WTC11 (cell line): ENCODE measurements at regions not wholly inside any gene's neighbourhood (a gene's known extent, or its start where the extent isn't known, plus 50 kb on each side); places are given as distances from the start of the nearest gene placed in this dataset.

Experiments used
- ATAC-seq: fragments of 200-7000 bp; cut with Tn5 transposase; 2 replicates; pipeline ENCODE4 v1.10.0; 2021; ENCODE audit warnings: mild to moderate bottlenecking, moderate library complexity
- CTCF ChIA-PET: fragments of 300-600 bp; sonication (Branson Sonifier 250); formaldehyde crosslinking; loops from one replicate; lab custom pipeline; 2021; ENCODE audit warnings: antibody characterized with exemption; lab: Charles Lee
- POLR2A ChIA-PET: fragments of 350-600 bp; sonication (Branson Sonifier 250); formaldehyde crosslinking; loops from one replicate; lab custom pipeline; 2021; ENCODE audit warnings: antibody characterized with exemption; lab: Charles Lee
- DNase-seq: peaks from one replicate; pipeline ENCODE4 v3.0.0; 2021; ENCODE audit warnings: low spot score
- H3K27ac Mint-ChIP-seq: 2 replicates; pipeline ENCODE4 v1.8.0; 2021; ENCODE audit warnings: mixed read lengths
- H3K27me3 Mint-ChIP-seq: 2 replicates; pipeline ENCODE4 v1.8.0; 2021; ENCODE audit warnings: low read depth, mild to moderate bottlenecking, moderate library complexity, mixed read lengths
- H3K36me3 Mint-ChIP-seq: 2 replicates; pipeline ENCODE4 v1.8.0; 2021; ENCODE audit warnings: mixed read lengths
- H3K4me1 Mint-ChIP-seq: 2 replicates; pipeline ENCODE4 v1.8.0; 2022; ENCODE audit warnings: mixed read lengths
- H3K4me3 Mint-ChIP-seq: 2 replicates; pipeline ENCODE4 v1.8.0; 2021; ENCODE audit warnings: mild to moderate bottlenecking, moderate library complexity, mixed read lengths
- H3K9me3 Mint-ChIP-seq: 2 replicates; pipeline ENCODE4 v1.8.0; 2021; ENCODE audit warnings: mixed read lengths
- ATF1 ChIP-seq: sonication (generic); formaldehyde crosslinking; IDR thresholded peaks from 2 replicates; pipeline ENCODE4 v1.8.1; 2023; ENCODE audit warnings: mild to moderate bottlenecking, moderate library complexity, missing genetic modification reagents
- CREM ChIP-seq: sonication (generic); formaldehyde crosslinking; IDR thresholded peaks from 2 replicates; pipeline ENCODE4 v1.8.1; 2022; ENCODE audit warnings: mild to moderate bottlenecking, missing genetic modification reagents, moderate library complexity
- GTF2I ChIP-seq: fragments of 250-450 bp; sonication (Bioruptor Pico); conservative IDR thresholded peaks from 2 replicates; pipeline ENCODE4 v1.4.0; 2021; ENCODE audit warnings: mild to moderate bottlenecking
- IRF2 ChIP-seq: sonication (generic); formaldehyde crosslinking; IDR thresholded peaks from 2 replicates; pipeline ENCODE4 v1.8.0; 2022; ENCODE audit warnings: low read depth, missing genetic modification reagents, borderline replicate concordance
- RORB ChIP-seq: fragments of 250-450 bp; sonication (Bioruptor Pico); IDR thresholded peaks from 2 replicates; pipeline ENCODE4 v1.9.0; 2021; ENCODE audit warnings: mild to moderate bottlenecking
- SOX15 ChIP-seq: fragments of 250-450 bp; sonication (Bioruptor Pico); IDR thresholded peaks from 2 replicates; pipeline ENCODE4 v1.9.0; 2021; ENCODE audit warnings: mild to moderate bottlenecking
- TCF7 ChIP-seq: sonication (generic); formaldehyde crosslinking; IDR thresholded peaks from 2 replicates; pipeline ENCODE4 v1.8.0; 2022; ENCODE audit warnings: mild to moderate bottlenecking, low read depth, missing genetic modification reagents, moderate library complexity
- TP53 ChIP-seq: sonication (generic); formaldehyde crosslinking; IDR thresholded peaks from 2 replicates; pipeline ENCODE4 v1.8.1; 2023; ENCODE audit warnings: mild to moderate bottlenecking, missing genetic modification reagents
- ZNF317 ChIP-seq: sonication (generic); formaldehyde crosslinking; IDR thresholded peaks from 2 replicates; pipeline ENCODE4 v1.8.1; 2023; ENCODE audit warnings: low read depth, mild to moderate bottlenecking, moderate library complexity, missing genetic modification reagents, borderline replicate concordance
- ZNF416 ChIP-seq: fragments of 250-450 bp; sonication (Bioruptor Pico); IDR thresholded peaks from 2 replicates; pipeline ENCODE4 v1.9.0; 2021; ENCODE audit warnings: mild to moderate bottlenecking, inconsistent platforms
- TF ChIP-seq, protein P1 (sequence below): sonication (generic); formaldehyde crosslinking; IDR thresholded peaks from 2 replicates; pipeline ENCODE4 v1.8.1; 2023; ENCODE audit warnings: mild to moderate bottlenecking, missing genetic modification reagents
- TF ChIP-seq, protein P2 (sequence below): fragments of 250-450 bp; sonication (Bioruptor Pico); IDR thresholded peaks from 2 replicates; pipeline ENCODE4 v1.9.0; 2021; ENCODE audit warnings: moderate library complexity, mild to moderate bottlenecking, inconsistent platforms, borderline replicate concordance
- TF ChIP-seq, protein P3 (sequence below): sonication (generic); formaldehyde crosslinking; IDR thresholded peaks from 2 replicates; pipeline ENCODE4 v1.8.1; 2023; ENCODE audit warnings: mild to moderate bottlenecking, missing genetic modification reagents
- TF ChIP-seq, protein P4 (sequence below): sonication (generic); formaldehyde crosslinking; IDR thresholded peaks from 2 replicates; pipeline ENCODE4 v1.8.0; 2022; ENCODE audit warnings: mild to moderate bottlenecking, missing genetic modification reagents
- TF ChIP-seq, protein P5 (sequence below): fragments of 250-450 bp; sonication (Bioruptor Pico); IDR thresholded peaks from 2 replicates; pipeline ENCODE4 v1.9.0; 2021; ENCODE audit warnings: mild to moderate bottlenecking
- TF ChIP-seq, protein P6 (sequence below): fragments of 250-450 bp; sonication (Bioruptor Pico); IDR thresholded peaks from 2 replicates; pipeline ENCODE4 v2.1.2; 2022; ENCODE audit warnings: mild to moderate bottlenecking, moderate library complexity
- TF ChIP-seq, protein P7 (sequence below): sonication (generic); formaldehyde crosslinking; conservative IDR thresholded peaks from 2 replicates; pipeline ENCODE4 v1.8.1; 2023; ENCODE audit warnings: mild to moderate bottlenecking, low read depth, missing genetic modification reagents, moderate library complexity
- TF ChIP-seq, protein P8 (sequence below): fragments of 250-450 bp; sonication (Bioruptor Pico); IDR thresholded peaks from 2 replicates; pipeline ENCODE4 v1.9.0; 2021; ENCODE audit warnings: mild to moderate bottlenecking
- TF ChIP-seq, protein P9 (sequence below): sonication (generic); formaldehyde crosslinking; IDR thresholded peaks from 2 replicates; pipeline ENCODE4 v1.8.1; 2023; ENCODE audit warnings: mild to moderate bottlenecking, moderate library complexity, missing genetic modification reagents

DNA sequence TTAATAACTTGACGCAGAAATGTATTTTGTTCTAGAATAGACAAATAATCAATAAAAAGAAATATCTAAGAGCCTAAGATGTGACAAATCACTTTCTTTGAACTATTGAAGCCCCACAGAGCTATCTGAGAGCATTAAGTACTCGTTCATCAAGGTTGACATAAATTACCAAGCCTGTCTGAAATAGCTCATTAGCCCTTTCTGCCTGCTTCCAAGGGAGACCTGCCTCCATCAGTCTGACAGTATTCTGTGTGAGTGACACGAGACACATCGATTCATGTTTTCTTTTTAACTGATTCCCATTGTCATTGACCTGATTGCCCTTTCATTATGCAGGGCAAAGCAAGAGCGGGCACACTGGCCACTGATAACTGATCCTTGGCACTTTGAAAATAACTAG is 347.5 kb downstream of the KCNA4 start:
- ChIA-PET CTCF (no interaction called here), POLR2A (interaction anchor here (0.9 kb wide), 1 partner anchor 67 kb away, joined by 4 read pairs; no protein-coding TSS in a partner anchor)
- no peaks in the 10 kb centered on the region for H3K4me1 Mint-ChIP-seq
- H3K36me3 Mint-ChIP-seq, result no peaks in the 10 kb centered on the region
- no peak overlapping the region for H3K27ac Mint-ChIP-seq
- H3K27me3 Mint-ChIP-seq, result no peaks in the 10 kb centered on the region; the same call in 1 of the 2 replicates
- no peak overlapping the region for H3K4me3 Mint-ChIP-seq
- ATAC-seq, result no peak
- no peak for DNase-seq
- TF ChIP-seq ZNF416 (CRISPR knock-in tag) (no peak), ZNF317 (CRISPR knock-in tag) (no peak), TCF7 (CRISPR knock-in tag) (no peak)
- H3K9me3 Mint-ChIP-seq, result peaks cover 29% of the 10 kb centered on the region

DNA sequence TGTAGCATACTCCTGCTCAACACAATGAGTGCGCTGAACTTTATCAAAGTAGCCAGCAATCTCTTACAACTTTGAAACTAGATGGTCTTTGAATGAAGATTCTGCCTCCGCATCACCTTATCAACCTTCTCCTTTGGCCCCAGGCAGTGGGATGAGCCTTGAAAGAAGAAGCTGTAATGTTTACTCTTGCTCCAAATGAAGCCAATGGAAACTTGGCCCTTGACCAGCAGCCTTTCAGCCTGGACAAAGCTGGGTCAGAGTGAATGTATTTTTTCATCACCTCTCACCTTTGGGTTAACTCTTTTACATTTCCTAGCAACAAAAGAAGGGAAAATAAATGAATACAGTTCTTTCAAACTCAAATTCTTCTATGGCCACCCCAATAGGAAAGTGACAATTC is 359.1 kb downstream of the KCNA4 start:
- no peak overlapping the region for H3K27ac Mint-ChIP-seq
- TF ChIP-seq, protein P1, sequence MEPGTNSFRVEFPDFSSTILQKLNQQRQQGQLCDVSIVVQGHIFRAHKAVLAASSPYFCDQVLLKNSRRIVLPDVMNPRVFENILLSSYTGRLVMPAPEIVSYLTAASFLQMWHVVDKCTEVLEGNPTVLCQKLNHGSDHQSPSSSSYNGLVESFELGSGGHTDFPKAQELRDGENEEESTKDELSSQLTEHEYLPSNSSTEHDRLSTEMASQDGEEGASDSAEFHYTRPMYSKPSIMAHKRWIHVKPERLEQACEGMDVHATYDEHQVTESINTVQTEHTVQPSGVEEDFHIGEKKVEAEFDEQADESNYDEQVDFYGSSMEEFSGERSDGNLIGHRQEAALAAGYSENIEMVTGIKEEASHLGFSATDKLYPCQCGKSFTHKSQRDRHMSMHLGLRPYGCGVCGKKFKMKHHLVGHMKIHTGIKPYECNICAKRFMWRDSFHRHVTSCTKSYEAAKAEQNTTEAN (CRISPR knock-in tag), result no peak
- TF ChIP-seq IRF2, result no peak
- TF ChIP-seq TP53 (CRISPR knock-in tag), result no peak
- TF ChIP-seq ZNF416 (CRISPR knock-in tag), result no peak
- TF ChIP-seq, protein P2, sequence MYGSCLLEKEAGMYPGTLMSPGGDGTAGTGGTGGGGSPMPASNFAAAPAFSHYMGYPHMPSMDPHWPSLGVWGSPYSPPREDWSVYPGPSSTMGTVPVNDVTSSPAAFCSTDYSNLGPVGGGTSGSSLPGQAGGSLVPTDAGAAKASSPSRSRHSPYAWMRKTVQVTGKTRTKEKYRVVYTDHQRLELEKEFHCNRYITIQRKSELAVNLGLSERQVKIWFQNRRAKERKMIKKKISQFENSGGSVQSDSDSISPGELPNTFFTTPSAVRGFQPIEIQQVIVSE, result no peak
- TF ChIP-seq, protein P3, sequence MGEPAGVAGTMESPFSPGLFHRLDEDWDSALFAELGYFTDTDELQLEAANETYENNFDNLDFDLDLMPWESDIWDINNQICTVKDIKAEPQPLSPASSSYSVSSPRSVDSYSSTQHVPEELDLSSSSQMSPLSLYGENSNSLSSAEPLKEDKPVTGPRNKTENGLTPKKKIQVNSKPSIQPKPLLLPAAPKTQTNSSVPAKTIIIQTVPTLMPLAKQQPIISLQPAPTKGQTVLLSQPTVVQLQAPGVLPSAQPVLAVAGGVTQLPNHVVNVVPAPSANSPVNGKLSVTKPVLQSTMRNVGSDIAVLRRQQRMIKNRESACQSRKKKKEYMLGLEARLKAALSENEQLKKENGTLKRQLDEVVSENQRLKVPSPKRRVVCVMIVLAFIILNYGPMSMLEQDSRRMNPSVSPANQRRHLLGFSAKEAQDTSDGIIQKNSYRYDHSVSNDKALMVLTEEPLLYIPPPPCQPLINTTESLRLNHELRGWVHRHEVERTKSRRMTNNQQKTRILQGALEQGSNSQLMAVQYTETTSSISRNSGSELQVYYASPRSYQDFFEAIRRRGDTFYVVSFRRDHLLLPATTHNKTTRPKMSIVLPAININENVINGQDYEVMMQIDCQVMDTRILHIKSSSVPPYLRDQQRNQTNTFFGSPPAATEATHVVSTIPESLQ (CRISPR knock-in tag), result no peak
- no peak for TF ChIP-seq GTF2I
- TF ChIP-seq TCF7 (CRISPR knock-in tag), result no peak
- TF ChIP-seq, protein P4, sequence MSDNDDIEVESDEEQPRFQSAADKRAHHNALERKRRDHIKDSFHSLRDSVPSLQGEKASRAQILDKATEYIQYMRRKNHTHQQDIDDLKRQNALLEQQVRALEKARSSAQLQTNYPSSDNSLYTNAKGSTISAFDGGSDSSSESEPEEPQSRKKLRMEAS (CRISPR knock-in tag), result no peak
- no peak for TF ChIP-seq RORB (CRISPR knock-in tag)
- TF ChIP-seq SOX15 (CRISPR knock-in tag), result no peak
- TF ChIP-seq, protein P5, sequence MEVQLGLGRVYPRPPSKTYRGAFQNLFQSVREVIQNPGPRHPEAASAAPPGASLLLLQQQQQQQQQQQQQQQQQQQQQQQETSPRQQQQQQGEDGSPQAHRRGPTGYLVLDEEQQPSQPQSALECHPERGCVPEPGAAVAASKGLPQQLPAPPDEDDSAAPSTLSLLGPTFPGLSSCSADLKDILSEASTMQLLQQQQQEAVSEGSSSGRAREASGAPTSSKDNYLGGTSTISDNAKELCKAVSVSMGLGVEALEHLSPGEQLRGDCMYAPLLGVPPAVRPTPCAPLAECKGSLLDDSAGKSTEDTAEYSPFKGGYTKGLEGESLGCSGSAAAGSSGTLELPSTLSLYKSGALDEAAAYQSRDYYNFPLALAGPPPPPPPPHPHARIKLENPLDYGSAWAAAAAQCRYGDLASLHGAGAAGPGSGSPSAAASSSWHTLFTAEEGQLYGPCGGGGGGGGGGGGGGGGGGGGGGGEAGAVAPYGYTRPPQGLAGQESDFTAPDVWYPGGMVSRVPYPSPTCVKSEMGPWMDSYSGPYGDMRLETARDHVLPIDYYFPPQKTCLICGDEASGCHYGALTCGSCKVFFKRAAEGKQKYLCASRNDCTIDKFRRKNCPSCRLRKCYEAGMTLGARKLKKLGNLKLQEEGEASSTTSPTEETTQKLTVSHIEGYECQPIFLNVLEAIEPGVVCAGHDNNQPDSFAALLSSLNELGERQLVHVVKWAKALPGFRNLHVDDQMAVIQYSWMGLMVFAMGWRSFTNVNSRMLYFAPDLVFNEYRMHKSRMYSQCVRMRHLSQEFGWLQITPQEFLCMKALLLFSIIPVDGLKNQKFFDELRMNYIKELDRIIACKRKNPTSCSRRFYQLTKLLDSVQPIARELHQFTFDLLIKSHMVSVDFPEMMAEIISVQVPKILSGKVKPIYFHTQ, result no peak
- TF ChIP-seq CREM, result no peak
- ATAC-seq, result no peak
- POLR2A ChIA-PET, result no interaction called here
- H3K4me3 Mint-ChIP-seq, result no peak overlapping the region
- peaks cover 8% of the 10 kb centered on the region; the same call in 1 of the 2 replicates for H3K9me3 Mint-ChIP-seq
- no peaks in the 10 kb centered on the region for H3K4me1 Mint-ChIP-seq
- DNase-seq, result no peak
- H3K36me3 Mint-ChIP-seq, result no peaks in the 10 kb centered on the region
- no peaks in the 10 kb centered on the region for H3K27me3 Mint-ChIP-seq
- CTCF ChIA-PET, result no interaction called here

DNA sequence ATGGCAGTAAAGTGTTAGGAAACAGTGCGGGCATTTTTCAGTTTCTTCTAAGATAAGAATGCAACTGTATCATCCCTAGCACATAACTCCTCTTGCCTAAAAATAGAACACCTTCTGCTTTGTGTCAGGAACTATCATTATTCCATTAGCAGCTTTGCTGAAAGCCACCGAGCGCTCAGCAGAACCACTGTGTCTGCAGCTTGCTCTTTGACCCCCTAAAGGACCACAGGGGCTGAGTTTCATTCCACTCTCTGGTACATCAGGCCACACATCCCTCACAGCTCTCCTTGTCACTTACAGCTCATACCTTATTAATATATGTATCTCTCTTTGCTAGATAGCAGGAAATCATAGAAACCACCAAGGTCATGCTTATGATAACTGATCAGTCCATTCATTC is 360.2 kb downstream of the KCNA4 start:
- Mint-ChIP-seq H3K36me3 (no peaks in the 10 kb centered on the region), H3K4me1 (no peaks in the 10 kb centered on the region), H3K4me3 (no peak overlapping the region), H3K27ac (no peak overlapping the region), H3K9me3 (peaks cover 3% of the 10 kb centered on the region; the same call in 1 of the 2 replicates), H3K27me3 (no peaks in the 10 kb centered on the region)
- CTCF ChIA-PET, result no interaction called here
- POLR2A ChIA-PET, result no interaction called here
- no peak for DNase-seq
- no peak for ATAC-seq
- TF ChIP-seq, protein P6, sequence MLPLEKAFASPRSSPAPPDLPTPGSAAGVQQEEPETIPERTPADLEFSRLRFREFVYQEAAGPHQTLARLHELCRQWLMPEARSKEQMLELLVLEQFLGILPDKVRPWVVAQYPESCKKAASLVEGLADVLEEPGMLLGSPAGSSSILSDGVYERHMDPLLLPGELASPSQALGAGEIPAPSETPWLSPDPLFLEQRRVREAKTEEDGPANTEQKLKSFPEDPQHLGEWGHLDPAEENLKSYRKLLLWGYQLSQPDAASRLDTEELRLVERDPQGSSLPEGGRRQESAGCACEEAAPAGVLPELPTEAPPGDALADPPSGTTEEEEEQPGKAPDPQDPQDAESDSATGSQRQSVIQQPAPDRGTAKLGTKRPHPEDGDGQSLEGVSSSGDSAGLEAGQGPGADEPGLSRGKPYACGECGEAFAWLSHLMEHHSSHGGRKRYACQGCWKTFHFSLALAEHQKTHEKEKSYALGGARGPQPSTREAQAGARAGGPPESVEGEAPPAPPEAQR, result no peak
- no peak for TF ChIP-seq ZNF317 (CRISPR knock-in tag)
- TF ChIP-seq, protein P7, sequence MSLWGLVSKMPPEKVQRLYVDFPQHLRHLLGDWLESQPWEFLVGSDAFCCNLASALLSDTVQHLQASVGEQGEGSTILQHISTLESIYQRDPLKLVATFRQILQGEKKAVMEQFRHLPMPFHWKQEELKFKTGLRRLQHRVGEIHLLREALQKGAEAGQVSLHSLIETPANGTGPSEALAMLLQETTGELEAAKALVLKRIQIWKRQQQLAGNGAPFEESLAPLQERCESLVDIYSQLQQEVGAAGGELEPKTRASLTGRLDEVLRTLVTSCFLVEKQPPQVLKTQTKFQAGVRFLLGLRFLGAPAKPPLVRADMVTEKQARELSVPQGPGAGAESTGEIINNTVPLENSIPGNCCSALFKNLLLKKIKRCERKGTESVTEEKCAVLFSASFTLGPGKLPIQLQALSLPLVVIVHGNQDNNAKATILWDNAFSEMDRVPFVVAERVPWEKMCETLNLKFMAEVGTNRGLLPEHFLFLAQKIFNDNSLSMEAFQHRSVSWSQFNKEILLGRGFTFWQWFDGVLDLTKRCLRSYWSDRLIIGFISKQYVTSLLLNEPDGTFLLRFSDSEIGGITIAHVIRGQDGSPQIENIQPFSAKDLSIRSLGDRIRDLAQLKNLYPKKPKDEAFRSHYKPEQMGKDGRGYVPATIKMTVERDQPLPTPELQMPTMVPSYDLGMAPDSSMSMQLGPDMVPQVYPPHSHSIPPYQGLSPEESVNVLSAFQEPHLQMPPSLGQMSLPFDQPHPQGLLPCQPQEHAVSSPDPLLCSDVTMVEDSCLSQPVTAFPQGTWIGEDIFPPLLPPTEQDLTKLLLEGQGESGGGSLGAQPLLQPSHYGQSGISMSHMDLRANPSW (CRISPR knock-in tag), result no peak
- TF ChIP-seq, protein P8, sequence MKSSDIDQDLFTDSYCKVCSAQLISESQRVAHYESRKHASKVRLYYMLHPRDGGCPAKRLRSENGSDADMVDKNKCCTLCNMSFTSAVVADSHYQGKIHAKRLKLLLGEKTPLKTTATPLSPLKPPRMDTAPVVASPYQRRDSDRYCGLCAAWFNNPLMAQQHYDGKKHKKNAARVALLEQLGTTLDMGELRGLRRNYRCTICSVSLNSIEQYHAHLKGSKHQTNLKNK, result no peak
- no peak for TF ChIP-seq ATF1 (CRISPR knock-in tag)
- TF ChIP-seq, protein P9, sequence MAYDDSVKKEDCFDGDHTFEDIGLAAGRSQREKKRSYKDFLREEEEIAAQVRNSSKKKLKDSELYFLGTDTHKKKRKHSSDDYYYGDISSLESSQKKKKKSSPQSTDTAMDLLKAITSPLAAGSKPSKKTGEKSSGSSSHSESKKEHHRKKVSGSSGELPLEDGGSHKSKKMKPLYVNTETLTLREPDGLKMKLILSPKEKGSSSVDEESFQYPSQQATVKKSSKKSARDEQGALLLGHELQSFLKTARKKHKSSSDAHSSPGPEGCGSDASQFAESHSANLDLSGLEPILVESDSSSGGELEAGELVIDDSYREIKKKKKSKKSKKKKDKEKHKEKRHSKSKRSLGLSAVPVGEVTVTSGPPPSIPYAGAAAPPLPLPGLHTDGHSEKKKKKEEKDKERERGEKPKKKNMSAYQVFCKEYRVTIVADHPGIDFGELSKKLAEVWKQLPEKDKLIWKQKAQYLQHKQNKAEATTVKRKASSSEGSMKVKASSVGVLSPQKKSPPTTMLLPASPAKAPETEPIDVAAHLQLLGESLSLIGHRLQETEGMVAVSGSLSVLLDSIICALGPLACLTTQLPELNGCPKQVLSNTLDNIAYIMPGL (CRISPR knock-in tag), result no peak
